ENCODE measurements at regions not wholly inside any gene's neighbourhood (a gene's known extent, or its start where the extent isn't known, plus 50 kb on each side); places are given as distances from the start of the nearest gene placed in this dataset.

- TF ChIP-seq CTCF (IDR thresholded peaks at IDR 0.05) (no peak), POLR2A (IDR thresholded peaks at IDR 0.05) (no peak), POLR2AphosphoS5 (IDR thresholded peaks at IDR 0.05) (no peak), EP300 (IDR thresholded peaks at IDR 0.05; ENCODE audit: low read depth) (no peak)
These were observed 138.2 kb upstream of the PLPP4 start for GRCh38 chr10:120318862-120319261.
